MM.1S (cell line): ENCODE measurements at regions not wholly inside any gene's neighbourhood (a gene's known extent, or its start where the extent isn't known, plus 50 kb on each side); places are given as distances from the start of the nearest gene placed in this dataset.

Experiments
- DNase-seq: peaks from one replicate; pipeline ENCODE4 v3.0.0-alpha.2; 2015
- H2AFZ ChIP-seq: fragments of 300-600 bp; sonication (generic); 2 replicates; pipeline ENCODE4 v1.6.0; 2016; ENCODE audit warnings: antibody characterized with exemption, low read length
- H3F3A ChIP-seq: fragments of 300-600 bp; sonication (generic); 2 replicates; pipeline ENCODE4 v1.6.1; 2016; ENCODE audit warnings: mild to moderate bottlenecking, antibody characterized with exemption, low read length, moderate library complexity, mixed read lengths; ENCODE audit not compliant: insufficient read depth
- H3K27ac ChIP-seq: fragments of 300-600 bp; sonication (generic); 2 replicates; pipeline ENCODE4 v1.5.1; 2016; ENCODE audit warnings: mild to moderate bottlenecking, low read length
- H3K27me3 ChIP-seq: fragments of 300-600 bp; sonication (generic); replicated peaks from 2 replicates; pipeline ENCODE4 v1.6.0; 2016; ENCODE audit warnings: low read length; ENCODE audit not compliant: insufficient read depth
- H3K36me3 ChIP-seq: fragments of 300-600 bp; sonication (generic); replicated peaks from 2 replicates; pipeline ENCODE4 v1.6.1; 2016; ENCODE audit warnings: mild to moderate bottlenecking, low read length, mixed read lengths; ENCODE audit not compliant: insufficient read depth
- H3K4me1 ChIP-seq: fragments of 300-600 bp; sonication (generic); 2 replicates; pipeline ENCODE4 v1.6.1; 2016; ENCODE audit warnings: low read length, mixed read lengths
- H3K4me2 ChIP-seq: fragments of 300-600 bp; sonication (generic); 2 replicates; pipeline ENCODE4 v1.6.0; 2016; ENCODE audit warnings: low read depth, low read length
- H3K4me3 ChIP-seq: fragments of 300-600 bp; sonication (generic); 2 replicates; pipeline ENCODE4 v1.5.1; 2016; ENCODE audit warnings: low read length, mixed read lengths
- H3K79me2 ChIP-seq: fragments of 300-600 bp; sonication (generic); 2 replicates; pipeline ENCODE4 v1.6.1; 2016; ENCODE audit warnings: mixed run types, low read length, mixed read lengths
- H3K9ac ChIP-seq: fragments of 300-600 bp; sonication (generic); 2 replicates; pipeline ENCODE4 v1.6.1; 2016; ENCODE audit warnings: low read length, mixed read lengths
- H3K9me2 ChIP-seq: fragments of 300-600 bp; sonication (generic); replicated peaks from 2 replicates; pipeline ENCODE4 v1.6.1; 2016; ENCODE audit warnings: mild to moderate bottlenecking, low read length, mixed read lengths; ENCODE audit not compliant: insufficient read depth
- H3K9me3 ChIP-seq: fragments of 300-600 bp; sonication (generic); replicated peaks from 2 replicates; pipeline ENCODE4 v1.6.1; 2016; ENCODE audit warnings: mild to moderate bottlenecking, low read length, mixed read lengths; ENCODE audit not compliant: insufficient read depth
- H4K20me1 ChIP-seq: fragments of 300-600 bp; sonication (generic); 2 replicates; pipeline ENCODE4 v1.6.1; 2016; ENCODE audit warnings: mild to moderate bottlenecking, low read length, moderate library complexity, mixed read lengths; ENCODE audit not compliant: insufficient read depth
- EZH2 ChIP-seq: fragments of 300-600 bp; sonication (generic); optimal IDR thresholded peaks from 2 replicates; pipeline ENCODE3; 2017; ENCODE audit warnings: low read depth, mild to moderate bottlenecking, antibody characterized with exemption, low read length, mixed read lengths
- EZH2phosphoT487 ChIP-seq: fragments of 300-600 bp; sonication (generic); IDR thresholded peaks from 2 replicates; pipeline ENCODE4 v1.6.1; 2018; ENCODE audit warnings: antibody characterized with exemption, low read length
- TF ChIP-seq, protein P1 (sequence below): fragments of 300-600 bp; sonication (generic); IDR thresholded peaks from 2 replicates; pipeline ENCODE4 v1.5.1; 2016; ENCODE audit warnings: antibody characterized with exemption, low read length, mixed read lengths

GRCh38 chr4:23986270-23986669 is 96.4 kb upstream of the PPARGC1A start:
- Histone ChIP-seq H3F3A (no peaks in the 10 kb centered on the region), H3K79me2 (no peaks in the 10 kb centered on the region), H3K4me3 (no peak overlapping the region), H2AFZ (no peak overlapping the region), H4K20me1 (no peaks in the 10 kb centered on the region), H3K27ac (no peak overlapping the region), H3K27me3 (no peaks in the 10 kb centered on the region), H3K4me1 (peaks cover 7% of the 10 kb centered on the region; the same call in 1 of the 2 replicates), H3K9me3 (no peaks in the 10 kb centered on the region), H3K4me2 (no peak overlapping the region), H3K9ac (no peak overlapping the region), H3K9me2 (no peaks in the 10 kb centered on the region), H3K36me3 (no peaks in the 10 kb centered on the region)
- DNase-seq, result no peak
- TF ChIP-seq, protein P1, sequence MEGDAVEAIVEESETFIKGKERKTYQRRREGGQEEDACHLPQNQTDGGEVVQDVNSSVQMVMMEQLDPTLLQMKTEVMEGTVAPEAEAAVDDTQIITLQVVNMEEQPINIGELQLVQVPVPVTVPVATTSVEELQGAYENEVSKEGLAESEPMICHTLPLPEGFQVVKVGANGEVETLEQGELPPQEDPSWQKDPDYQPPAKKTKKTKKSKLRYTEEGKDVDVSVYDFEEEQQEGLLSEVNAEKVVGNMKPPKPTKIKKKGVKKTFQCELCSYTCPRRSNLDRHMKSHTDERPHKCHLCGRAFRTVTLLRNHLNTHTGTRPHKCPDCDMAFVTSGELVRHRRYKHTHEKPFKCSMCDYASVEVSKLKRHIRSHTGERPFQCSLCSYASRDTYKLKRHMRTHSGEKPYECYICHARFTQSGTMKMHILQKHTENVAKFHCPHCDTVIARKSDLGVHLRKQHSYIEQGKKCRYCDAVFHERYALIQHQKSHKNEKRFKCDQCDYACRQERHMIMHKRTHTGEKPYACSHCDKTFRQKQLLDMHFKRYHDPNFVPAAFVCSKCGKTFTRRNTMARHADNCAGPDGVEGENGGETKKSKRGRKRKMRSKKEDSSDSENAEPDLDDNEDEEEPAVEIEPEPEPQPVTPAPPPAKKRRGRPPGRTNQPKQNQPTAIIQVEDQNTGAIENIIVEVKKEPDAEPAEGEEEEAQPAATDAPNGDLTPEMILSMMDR, result no peak
- TF ChIP-seq EZH2phosphoT487 (no peak), EZH2 (no peak)

DNA sequence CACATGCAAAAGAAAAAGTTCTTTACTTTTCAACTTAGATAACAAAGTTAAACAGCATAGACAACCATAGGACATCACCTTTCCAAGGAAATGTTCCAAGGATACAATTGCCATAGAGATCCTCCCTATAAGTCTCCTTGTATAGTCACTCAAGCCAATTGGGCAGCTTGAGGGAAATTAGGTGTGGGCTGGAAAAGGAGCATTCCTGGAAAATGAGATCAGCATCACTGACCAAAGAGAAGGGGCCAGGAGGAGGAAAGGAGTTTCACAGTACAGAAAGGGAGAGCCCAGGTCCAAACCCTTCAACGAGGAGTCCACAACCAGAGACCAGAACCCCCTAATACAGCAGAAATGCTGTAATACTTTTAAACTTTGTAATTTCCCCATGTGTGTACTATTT is 91.5 kb upstream of the PPARGC1A start:
- Histone ChIP-seq H3K9ac (no peak overlapping the region), H3K9me2 (no peaks in the 10 kb centered on the region), H3F3A (no peaks in the 10 kb centered on the region), H3K9me3 (no peaks in the 10 kb centered on the region), H3K4me1 (no peaks in the 10 kb centered on the region), H3K4me2 (no peak overlapping the region), H2AFZ (no peak overlapping the region), H3K4me3 (no peak overlapping the region), H3K27ac (no peak overlapping the region), H4K20me1 (no peaks in the 10 kb centered on the region), H3K79me2 (no peaks in the 10 kb centered on the region), H3K27me3 (no peaks in the 10 kb centered on the region), H3K36me3 (no peaks in the 10 kb centered on the region)
- no peak for DNase-seq
- TF ChIP-seq, protein P1, result no peak
- TF ChIP-seq EZH2 (no peak), EZH2phosphoT487 (no peak)

DNA sequence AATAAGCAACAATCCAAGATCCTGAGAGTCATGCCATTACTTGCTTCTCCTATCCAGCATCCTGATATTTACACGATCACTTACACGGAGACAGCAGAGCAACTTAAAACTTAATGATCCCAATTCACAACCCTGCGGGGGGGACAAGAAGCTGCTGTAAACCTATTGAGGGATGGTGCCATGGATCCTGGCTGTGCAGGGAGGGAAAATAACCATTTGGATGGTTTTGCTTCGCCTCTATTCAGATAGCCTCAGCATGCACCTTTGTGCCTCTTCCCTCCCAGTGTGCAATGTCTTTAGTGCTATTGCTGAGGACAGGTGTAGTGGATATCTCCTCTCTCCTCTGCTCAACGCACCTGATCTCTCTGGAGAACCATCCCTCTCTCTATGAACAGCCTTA is 89.7 kb upstream of the PPARGC1A start:
- no peak for DNase-seq
- Histone ChIP-seq H3K9me3 (no peaks in the 10 kb centered on the region), H2AFZ (no peak overlapping the region), H3K4me1 (no peaks in the 10 kb centered on the region), H3K4me2 (no peak overlapping the region), H4K20me1 (no peaks in the 10 kb centered on the region), H3K4me3 (no peak overlapping the region), H3K27ac (no peak overlapping the region), H3K36me3 (no peaks in the 10 kb centered on the region), H3K9me2 (no peaks in the 10 kb centered on the region), H3K79me2 (no peaks in the 10 kb centered on the region), H3F3A (no peaks in the 10 kb centered on the region), H3K27me3 (no peaks in the 10 kb centered on the region), H3K9ac (no peak overlapping the region)
- TF ChIP-seq EZH2phosphoT487, result no peak

DNA sequence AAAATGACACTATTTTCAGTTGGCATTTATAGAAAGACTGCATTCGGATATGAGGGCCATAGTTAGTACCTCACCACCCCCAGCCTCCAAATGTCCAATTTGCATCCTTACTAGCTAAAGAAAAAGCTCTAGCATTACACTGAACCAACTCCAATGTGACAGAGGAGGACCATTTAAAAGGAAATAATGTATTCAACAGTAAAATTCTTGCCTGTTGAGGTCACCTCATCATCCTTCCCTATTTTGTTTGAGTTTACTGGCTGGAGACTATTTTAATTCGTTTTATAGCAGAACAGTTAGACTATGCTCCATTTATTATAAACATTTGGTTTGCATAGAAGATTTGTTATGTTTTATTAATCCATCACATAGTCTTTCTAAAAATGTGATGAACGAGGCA is 88.2 kb upstream of the PPARGC1A start:
- Histone ChIP-seq H3K9ac (no peak overlapping the region), H3K4me2 (no peak overlapping the region), H3K4me3 (no peak overlapping the region), H3K79me2 (no peaks in the 10 kb centered on the region), H2AFZ (no peak overlapping the region), H3F3A (peaks cover 7% of the 10 kb centered on the region), H3K27me3 (no peaks in the 10 kb centered on the region), H3K27ac (no peak overlapping the region), H3K9me2 (no peaks in the 10 kb centered on the region), H3K9me3 (no peaks in the 10 kb centered on the region), H4K20me1 (no peaks in the 10 kb centered on the region), H3K4me1 (peaks cover 12% of the 10 kb centered on the region), H3K36me3 (no peaks in the 10 kb centered on the region)
- no peak for DNase-seq
- TF ChIP-seq EZH2 (no peak), EZH2phosphoT487 (no peak)
- TF ChIP-seq, protein P1, result no peak
